ENCODE measurements at regions not wholly inside any gene's neighbourhood (a gene's known extent, or its start where the extent isn't known, plus 50 kb on each side); places are given as distances from the start of the nearest gene placed in this dataset.

- no peak for DNase-seq (ENCODE audit: low spot score)
These were observed 96.4 kb upstream of the MYCBP2 start for GRCh38 chr13:77423296-77423695.

DNA sequence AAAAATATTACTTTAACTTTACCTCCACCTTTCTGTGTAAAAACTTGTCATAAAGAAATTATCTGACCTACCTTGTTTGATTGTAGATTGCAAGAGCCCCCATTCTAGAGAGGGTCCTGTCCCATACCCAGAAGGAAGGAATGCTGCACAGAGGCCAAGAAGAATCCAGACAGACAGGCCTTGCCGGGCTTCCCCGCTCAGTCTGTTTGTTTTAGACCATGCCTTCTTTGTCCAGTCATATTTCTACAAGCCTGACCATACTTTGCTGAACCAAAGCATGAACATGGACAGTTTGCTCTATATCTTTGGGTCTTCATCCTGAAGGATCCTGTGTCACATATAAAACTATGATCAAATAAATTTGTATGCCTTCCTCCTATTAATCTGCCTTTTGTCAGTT lies 95.8 kb upstream of the MYCBP2 start:
- DNase-seq (ENCODE audit: low spot score): no peak

- DNase-seq (ENCODE audit: low spot score): peak; percentile 1
These were observed 91.0 kb upstream of the MYCBP2 start for GRCh38 chr13:77417897-77418296.

- DNase-seq (ENCODE audit: low spot score): no peak
These were observed 89.8 kb upstream of the MYCBP2 start for GRCh38 chr13:77416666-77417212.

DNA sequence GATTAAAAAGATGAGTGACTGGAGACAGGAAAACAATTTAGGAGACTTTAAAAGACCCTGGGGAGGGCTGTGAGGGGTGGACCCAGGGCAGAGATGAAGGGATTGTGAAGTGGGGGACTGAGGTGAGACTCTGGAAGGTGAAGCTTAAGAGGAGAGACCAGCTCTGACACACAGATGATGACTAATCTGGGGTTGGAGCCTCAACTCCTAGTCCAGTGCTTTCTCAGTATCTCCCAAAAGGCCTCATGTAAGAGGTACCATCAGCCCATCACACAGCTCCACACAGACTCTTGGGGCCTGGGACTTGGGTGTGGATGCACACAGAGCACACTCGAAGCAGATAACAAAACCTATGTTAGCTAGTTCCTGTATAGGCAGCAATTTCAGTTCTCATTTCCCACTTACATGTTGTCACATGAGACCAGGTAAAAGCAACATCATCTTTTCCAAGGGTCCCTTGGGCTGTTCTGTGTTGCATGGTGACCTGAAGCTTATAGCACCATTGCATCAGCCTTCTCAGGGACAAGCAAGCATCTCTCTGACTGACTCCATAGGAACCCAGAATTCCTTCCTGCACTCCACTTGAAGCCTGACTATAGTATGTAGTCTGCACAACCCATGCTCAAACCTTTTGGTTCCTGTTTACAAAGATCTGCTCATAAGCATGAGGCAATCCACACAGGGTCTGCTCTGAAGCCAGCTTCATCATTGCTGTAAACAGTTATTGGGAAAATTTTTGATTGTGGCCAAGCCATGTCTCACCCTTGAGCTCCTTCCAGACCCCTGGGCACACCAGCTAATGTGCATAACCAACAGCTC lies 88.6 kb upstream of the MYCBP2 start:
- no peak for DNase-seq (ENCODE audit: low spot score)

- DNase-seq (ENCODE audit: low spot score): no peak
These were observed 86.0 kb upstream of the MYCBP2 start for GRCh38 chr13:77412860-77413259.

DNA sequence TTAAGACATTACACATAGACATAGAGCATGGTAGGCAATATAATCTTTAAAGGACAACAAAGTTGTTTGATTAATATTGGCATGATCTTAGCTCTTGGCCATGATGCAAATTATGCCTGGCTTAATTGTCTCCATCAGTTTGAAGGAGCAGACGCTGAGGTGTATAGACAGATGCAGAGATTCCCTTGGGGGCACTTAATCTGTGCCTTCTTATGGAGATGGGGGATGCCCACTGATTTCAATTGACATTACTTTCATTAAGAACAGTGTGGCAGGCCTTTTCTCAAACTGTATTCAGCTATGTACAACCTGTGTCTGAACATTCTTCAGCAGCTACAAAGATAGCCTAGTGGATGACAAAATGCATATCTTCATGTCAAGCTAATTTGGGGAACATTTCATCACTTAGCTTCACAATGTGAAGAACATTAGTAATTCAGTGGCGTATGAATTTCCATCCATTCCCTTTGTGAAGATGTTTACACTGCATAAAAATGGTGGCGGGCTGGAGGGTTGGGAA lies 85.3 kb upstream of the MYCBP2 start:
- no peak for DNase-seq (ENCODE audit: low spot score)

GRCh38 chr13:77409412-77409811 lies 82.5 kb upstream of the MYCBP2 start:
- DNase-seq (ENCODE audit: low spot score): peak; percentile 10

DNA sequence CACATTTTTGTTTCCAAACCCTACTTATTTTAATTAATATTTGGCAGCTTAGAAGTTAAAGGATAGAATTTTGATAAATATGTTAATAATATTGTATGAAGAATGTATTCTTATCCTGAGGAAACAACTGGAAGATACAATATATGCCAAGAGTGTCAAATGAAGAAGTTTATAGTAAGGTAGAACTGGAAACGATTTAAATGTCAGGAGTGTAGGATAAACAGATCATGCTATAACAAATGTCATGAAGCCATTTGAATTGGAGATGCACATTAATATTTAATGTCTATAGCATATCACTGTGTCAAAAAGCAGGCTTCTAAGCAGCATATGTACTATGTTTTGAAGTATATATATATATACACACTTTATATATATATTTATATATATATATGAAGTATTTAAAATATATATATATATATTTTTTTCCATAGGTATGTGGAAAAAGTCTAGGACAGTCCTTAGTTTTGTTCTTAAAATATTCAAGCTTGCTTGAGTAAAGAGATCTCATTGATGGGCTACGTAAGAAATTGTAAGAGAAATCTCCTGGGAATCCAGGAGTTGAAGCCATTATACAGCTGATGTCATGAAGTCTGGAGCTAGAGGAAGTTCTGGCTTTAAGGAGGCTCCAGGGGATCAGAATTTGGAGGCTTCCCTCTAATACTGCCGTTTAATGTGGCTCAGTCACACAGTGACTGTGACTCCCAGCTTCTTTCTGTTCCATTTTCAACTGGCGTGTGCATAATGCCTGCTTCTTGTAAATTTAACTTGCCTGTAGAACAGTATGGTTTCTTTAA lies 79.9 kb upstream of the MYCBP2 start:
- DNase-seq (ENCODE audit: low spot score): no peak

- DNase-seq (ENCODE audit: low spot score): no peak
These were observed 72.1 kb upstream of the MYCBP2 start for GRCh38 chr13:77398825-77399620.

- DNase-seq (ENCODE audit: low spot score): no peak
These were observed 70.7 kb upstream of the MYCBP2 start for GRCh38 chr13:77397636-77398035.

DNA sequence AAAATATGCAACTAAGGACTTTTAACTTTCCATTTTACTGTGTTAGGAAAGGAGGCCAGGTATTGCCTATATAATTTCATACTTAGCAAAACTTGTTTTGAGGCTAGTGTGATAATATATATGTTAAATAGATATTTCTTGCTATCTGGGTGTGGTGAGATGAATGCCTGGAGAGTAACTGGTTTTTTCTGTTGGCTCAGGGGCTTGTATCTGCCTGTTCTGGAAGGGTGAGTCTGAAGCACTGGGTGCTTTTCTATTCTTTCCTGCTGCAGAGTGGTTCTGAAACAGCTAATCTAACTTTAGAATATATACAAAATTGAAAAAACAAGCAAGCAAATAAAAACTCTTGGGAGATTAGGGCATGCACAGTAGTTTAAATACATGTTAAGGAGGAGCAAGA lies 64.6 kb upstream of the MYCBP2 start:
- no peak for DNase-seq (ENCODE audit: low spot score)

- DNase-seq (ENCODE audit: low spot score): no peak
These were observed 63.5 kb upstream of the MYCBP2 start for GRCh38 chr13:77390391-77390790.

DNA sequence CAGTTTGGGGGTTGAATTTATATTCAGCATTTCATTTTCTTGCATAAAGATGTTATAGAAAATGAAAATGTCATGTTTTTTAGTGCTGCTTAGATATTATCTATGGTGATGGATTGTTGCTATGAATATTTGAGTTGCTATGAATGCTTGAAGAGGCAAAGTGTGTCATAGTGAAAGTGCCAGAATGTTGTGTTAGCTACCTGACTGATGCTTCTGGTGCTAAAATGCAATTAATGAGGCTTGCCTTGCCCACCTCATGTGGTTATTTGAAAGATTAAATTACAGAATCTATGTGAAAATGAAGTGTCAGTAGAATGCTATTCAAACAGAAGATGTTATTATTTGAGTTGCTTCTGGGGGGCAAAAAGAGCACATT lies 62.7 kb upstream of the MYCBP2 start:
- no peak for DNase-seq (ENCODE audit: low spot score)

- no peak for DNase-seq (ENCODE audit: low spot score)
These were observed 62.2 kb upstream of the MYCBP2 start for GRCh38 chr13:77388944-77389624.

GRCh38 chr13:77387607-77388200 lies 60.8 kb upstream of the MYCBP2 start:
- DNase-seq (ENCODE audit: low spot score): no peak

DNA sequence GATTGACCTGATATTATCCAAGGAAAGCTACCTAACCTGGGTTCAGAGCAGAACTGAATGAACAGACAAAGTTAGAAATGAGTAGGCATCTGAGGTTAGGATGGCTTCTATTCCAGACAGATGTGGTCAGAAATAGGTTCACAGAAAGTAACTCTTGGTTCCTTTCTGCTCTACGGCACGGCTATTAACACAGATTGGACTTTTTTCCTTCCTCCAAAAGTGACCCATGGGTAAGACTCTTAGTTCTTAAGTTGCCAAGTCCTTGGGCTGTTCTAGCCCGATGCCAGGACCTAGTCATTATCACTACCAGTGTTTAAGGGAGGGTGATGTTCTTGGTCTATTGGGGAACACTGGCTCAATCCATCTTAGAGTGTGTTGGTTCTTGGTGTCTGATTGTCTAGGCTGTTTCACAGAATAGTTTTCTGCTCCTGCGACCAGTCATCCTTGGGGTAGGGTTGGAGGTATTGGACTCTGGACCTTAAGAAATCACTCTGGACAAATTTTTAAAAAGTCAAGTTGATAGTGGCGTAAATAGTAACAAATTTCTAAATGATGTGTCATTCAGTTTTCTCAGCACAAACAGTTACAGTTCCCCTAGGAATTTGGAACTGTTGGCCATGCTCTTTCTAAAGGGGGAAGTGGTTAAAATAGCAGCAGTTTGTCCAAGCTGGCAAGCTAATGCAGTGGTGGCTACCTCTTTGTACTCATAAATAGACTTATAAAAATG lies 60.1 kb upstream of the MYCBP2 start:
- peak; percentile 52 for DNase-seq (ENCODE audit: low spot score)

GRCh38 chr13:77386046-77386445 lies 59.2 kb upstream of the MYCBP2 start:
- no peak for DNase-seq (ENCODE audit: low spot score)

DNA sequence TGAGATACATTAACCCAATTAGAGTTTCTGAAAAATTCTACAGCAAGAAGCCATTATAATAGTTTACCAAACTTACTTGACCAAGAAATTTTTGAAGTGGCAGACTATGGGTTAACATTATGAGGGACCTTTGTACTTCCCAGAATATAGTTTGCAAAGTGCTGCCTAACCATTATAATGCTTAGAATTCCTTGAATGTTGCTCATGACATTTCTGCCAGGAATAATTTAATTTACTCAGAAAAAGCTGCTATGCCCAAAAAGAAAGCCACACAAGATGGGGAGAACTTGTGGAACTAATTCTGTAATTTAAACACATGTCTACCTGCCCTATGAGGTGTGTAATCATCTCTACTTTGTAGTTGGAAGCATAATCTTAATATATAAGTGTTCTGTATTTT lies 58.1 kb upstream of the MYCBP2 start:
- DNase-seq (ENCODE audit: low spot score): no peak

DNA sequence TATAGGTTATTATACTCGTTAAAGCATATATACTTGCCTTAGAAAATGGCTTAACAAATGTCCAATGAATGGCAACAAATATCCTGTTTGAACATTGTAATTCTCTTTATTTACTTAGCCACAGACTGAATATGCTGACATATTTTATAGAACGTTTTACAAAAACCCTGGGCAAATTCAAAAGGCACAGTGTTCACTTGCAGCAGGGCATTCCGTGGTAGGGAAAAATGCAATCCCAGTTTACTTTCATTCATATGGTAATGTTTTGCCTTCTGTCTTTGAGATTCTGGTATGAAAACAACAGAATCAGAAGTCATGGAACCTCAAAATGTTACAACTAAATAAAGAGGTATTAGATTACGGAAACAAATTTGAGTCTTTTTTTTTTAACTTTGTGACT lies 56.2 kb upstream of the MYCBP2 start:
- no peak for DNase-seq (ENCODE audit: low spot score)
